Prostate gland (tissue), 2 donors: ENCODE measurements at regions not wholly inside any gene's neighbourhood (a gene's known extent, or its start where the extent isn't known, plus 50 kb on each side); places are given as distances from the start of the nearest gene placed in this dataset.

ENCODE experiments used
- DNase-seq: peaks from one replicate; pipeline ENCODE4 v3.0.0-alpha.2; 2019; ENCODE audit warnings: low spot score
- H3K27ac ChIP-seq, 2 donors: fragments of 200-600 bp; sonication (generic); 2 replicates each; pipeline ENCODE4 v1.5.1; 2017 to 2019
- H3K27me3 ChIP-seq: fragments of 200-600 bp; sonication (generic); replicated peaks from 2 replicates; pipeline ENCODE4 v1.5.1; 2019; ENCODE audit not compliant: insufficient read depth
- H3K36me3 ChIP-seq, 2 donors: fragments of 200-600 bp; sonication (generic); 1 replicate in 1 of 2; 2 replicates in 1 of 2; pipeline versions ENCODE4 v1.5.1 to v1.8.1; 2017 to 2019
- H3K4me1 ChIP-seq: fragments of 200-600 bp; sonication (generic); replicated peaks from 2 replicates; pipeline ENCODE4 v1.5.1; 2019
- H3K4me3 ChIP-seq, 2 donors: fragments of 200-600 bp; sonication (generic); 2 replicates each; pipeline ENCODE4 v1.5.1; 2017 to 2019
- H3K9me3 ChIP-seq: fragments of 200-600 bp; sonication (generic); 2 replicates; pipeline ENCODE4 v1.5.1; 2017
- POLR2A ChIP-seq: fragments of 450-650 bp; IDR thresholded peaks from one replicate; pipeline ENCODE4 v1.6.1; 2016; ENCODE audit warnings: antibody characterized with exemption, mild to moderate bottlenecking
- POLR2AphosphoS5 ChIP-seq: sonication (generic); formaldehyde crosslinking; IDR thresholded peaks from one replicate; pipeline ENCODE4 v1.6.1; 2017; ENCODE audit warnings: antibody characterized with exemption
- WGBS: methylation state at CpG from one replicate; pipeline ENCODE4 v1.1.5; 2018; 5-methylcytosine and 5-hydroxymethylcytosine counted together
- intact Hi-C: fragments of 100-400 bp; cut with DNase I; formaldehyde crosslinking; loops from one replicate; pipeline ENCODE4 v1.14.2; 2022
- TF ChIP-seq, protein P1 (sequence below), 4 experiments: fragments of 200-600 bp in 2 of 4; fragments of 450-650 bp in 2 of 4; sonication (generic) in 2 of 4; IDR thresholded peaks; 1 replicate in 3 of 4; 2 replicates in 1 of 4; pipeline ENCODE4 v1.5.1; 2016 to 2019; ENCODE audit warnings: antibody characterized with exemption in 4 of 4, mild to moderate bottlenecking in 2 of 4, moderate library complexity in 2 of 4

GRCh38 chr2:7703543-7704144 lies 786.4 kb downstream of the RNF144A start:
- Histone ChIP-seq H3K36me3 (no peaks in the 10 kb centered on the region), H3K27ac (no peak overlapping the region), H3K27me3 (no peaks in the 10 kb centered on the region), H3K9me3 (no peaks in the 10 kb centered on the region), H3K4me1 (no peaks in the 10 kb centered on the region), H3K4me3 (no peak overlapping the region)
- TF ChIP-seq POLR2AphosphoS5 (no peak), POLR2A (no peak)
- TF ChIP-seq, protein P1, sequence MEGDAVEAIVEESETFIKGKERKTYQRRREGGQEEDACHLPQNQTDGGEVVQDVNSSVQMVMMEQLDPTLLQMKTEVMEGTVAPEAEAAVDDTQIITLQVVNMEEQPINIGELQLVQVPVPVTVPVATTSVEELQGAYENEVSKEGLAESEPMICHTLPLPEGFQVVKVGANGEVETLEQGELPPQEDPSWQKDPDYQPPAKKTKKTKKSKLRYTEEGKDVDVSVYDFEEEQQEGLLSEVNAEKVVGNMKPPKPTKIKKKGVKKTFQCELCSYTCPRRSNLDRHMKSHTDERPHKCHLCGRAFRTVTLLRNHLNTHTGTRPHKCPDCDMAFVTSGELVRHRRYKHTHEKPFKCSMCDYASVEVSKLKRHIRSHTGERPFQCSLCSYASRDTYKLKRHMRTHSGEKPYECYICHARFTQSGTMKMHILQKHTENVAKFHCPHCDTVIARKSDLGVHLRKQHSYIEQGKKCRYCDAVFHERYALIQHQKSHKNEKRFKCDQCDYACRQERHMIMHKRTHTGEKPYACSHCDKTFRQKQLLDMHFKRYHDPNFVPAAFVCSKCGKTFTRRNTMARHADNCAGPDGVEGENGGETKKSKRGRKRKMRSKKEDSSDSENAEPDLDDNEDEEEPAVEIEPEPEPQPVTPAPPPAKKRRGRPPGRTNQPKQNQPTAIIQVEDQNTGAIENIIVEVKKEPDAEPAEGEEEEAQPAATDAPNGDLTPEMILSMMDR (IDR thresholded peaks at IDR 0.05) = no peak
- WGBS = 75% methylated on average over 5 of the region's 5 CpGs
- intact Hi-C loops = no loop called here
- DNase-seq = no peak

DNA sequence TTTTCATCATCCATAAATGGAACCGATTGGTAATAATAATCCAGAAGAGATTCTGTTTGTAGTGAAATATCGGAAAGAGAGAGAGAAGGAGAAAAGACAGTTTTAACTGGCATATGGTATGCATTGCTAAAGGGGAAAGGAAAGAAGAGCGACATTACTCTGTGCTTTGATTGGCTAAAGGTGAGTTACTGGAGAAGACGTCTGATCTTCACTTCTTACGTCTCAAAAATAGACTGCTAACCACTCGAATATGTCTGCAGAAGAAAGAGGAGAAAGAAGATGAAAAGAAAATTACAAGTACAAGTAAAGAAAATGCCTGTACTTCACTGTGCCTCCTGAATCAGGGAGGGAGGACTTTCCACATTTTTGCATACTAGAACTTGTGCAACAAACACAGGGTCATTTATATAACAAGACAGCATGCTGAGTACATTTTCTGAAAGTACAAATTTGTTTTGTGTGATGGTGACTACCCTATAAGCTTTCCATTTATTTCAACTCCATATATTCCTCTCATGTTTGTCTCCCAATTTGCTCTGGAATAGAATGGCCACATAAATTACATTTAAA lies 787.2 kb downstream of the RNF144A start:
- Histone ChIP-seq H3K4me1 (no peaks in the 10 kb centered on the region), H3K27me3 (no peaks in the 10 kb centered on the region), H3K27ac (no peak overlapping the region), H3K4me3 (no peak overlapping the region), H3K9me3 (no peaks in the 10 kb centered on the region), H3K36me3 (no peaks in the 10 kb centered on the region)
- no peak for DNase-seq
- WGBS = 61% methylated on average over 6 of the region's 6 CpGs
- TF ChIP-seq, protein P1 (IDR thresholded peaks at IDR 0.05) = no peak
- TF ChIP-seq POLR2AphosphoS5 = no peak
- no peak for TF ChIP-seq POLR2A
- intact Hi-C loops = no loop called here

GRCh38 chr2:7706791-7707190 lies 789.6 kb downstream of the RNF144A start:
- no peaks in the 10 kb centered on the region for H3K4me1 ChIP-seq
- H3K27ac ChIP-seq = no peak overlapping the region
- no peak for DNase-seq
- H3K4me3 ChIP-seq = no peak overlapping the region
- no peaks in the 10 kb centered on the region for H3K27me3 ChIP-seq
- intact Hi-C loops = no loop called here
- WGBS = 100% methylated on average over 2 of the region's 2 CpGs
- H3K9me3 ChIP-seq = no peaks in the 10 kb centered on the region
- TF ChIP-seq, protein P1 (IDR thresholded peaks at IDR 0.05) = no peak
- TF ChIP-seq POLR2AphosphoS5 (no peak), POLR2A (no peak)
- no peaks in the 10 kb centered on the region for H3K36me3 ChIP-seq

DNA sequence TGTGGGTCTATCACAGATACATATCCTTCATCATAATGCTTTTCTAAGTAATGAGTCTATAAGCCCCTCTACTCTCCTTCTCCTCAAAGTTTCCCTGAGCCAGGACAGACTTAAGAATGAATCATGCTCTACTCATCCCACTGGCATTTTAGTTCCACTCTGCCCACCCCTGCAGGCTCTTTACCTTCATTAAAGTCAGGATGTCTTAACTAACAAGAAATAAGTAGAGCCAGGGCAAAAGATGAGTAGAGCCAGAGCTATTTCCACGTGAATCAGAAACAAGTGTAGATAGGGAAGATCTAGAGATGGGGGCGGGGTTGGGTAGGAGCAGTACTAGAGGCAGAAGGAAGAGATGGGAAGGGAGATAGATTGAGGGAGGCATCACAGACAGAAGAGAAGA lies 790.5 kb downstream of the RNF144A start:
- Histone ChIP-seq H3K4me3 (no peak overlapping the region), H3K36me3 (no peaks in the 10 kb centered on the region), H3K27me3 (no peaks in the 10 kb centered on the region), H3K27ac (no peak overlapping the region), H3K9me3 (no peaks in the 10 kb centered on the region), H3K4me1 (no peaks in the 10 kb centered on the region)
- TF ChIP-seq POLR2A (no peak), POLR2AphosphoS5 (no peak)
- TF ChIP-seq, protein P1 (IDR thresholded peaks at IDR 0.05) = no peak
- no peak for DNase-seq
- intact Hi-C loops = no loop called here
- 90% methylated on average over 2 of the region's 2 CpGs for WGBS

- Histone ChIP-seq H3K4me3 (no peak overlapping the region), H3K36me3 (no peaks in the 10 kb centered on the region), H3K4me1 (no peaks in the 10 kb centered on the region), H3K9me3 (no peaks in the 10 kb centered on the region), H3K27ac (no peak overlapping the region), H3K27me3 (no peaks in the 10 kb centered on the region)
- no peak for DNase-seq
- TF ChIP-seq POLR2A (no peak), POLR2AphosphoS5 (no peak)
- TF ChIP-seq, protein P1 (IDR thresholded peaks at IDR 0.05) = no peak
- intact Hi-C loops = no loop called here
- WGBS = 84% methylated on average over 5 of the region's 5 CpGs
These were observed 792.7 kb downstream of the RNF144A start for GRCh38 chr2:7709907-7710306.
